GM19397 (cell line): ENCODE measurements at regions not wholly inside any gene's neighbourhood (a gene's known extent, or its start where the extent isn't known, plus 50 kb on each side); places are given as distances from the start of the nearest gene placed in this dataset.

Experiments
- ATAC-seq: cut with Tn5 transposase; IDR thresholded peaks from one replicate; pipeline ENCODE4 v1.9.1; 2021; ENCODE audit warnings: mild to moderate bottlenecking, moderate library complexity; ENCODE audit not compliant: unreplicated experiment

- ATAC-seq = no peak
Observed at GRCh38 chr18:5646739-5647138, 102.9 kb upstream of the EPB41L3 start.

- no peak for ATAC-seq
Observed at GRCh38 chr18:5643288-5643687, 99.5 kb upstream of the EPB41L3 start.

GRCh38 chr18:5640939-5641338 lies 97.1 kb upstream of the EPB41L3 start:
- ATAC-seq = no peak

DNA sequence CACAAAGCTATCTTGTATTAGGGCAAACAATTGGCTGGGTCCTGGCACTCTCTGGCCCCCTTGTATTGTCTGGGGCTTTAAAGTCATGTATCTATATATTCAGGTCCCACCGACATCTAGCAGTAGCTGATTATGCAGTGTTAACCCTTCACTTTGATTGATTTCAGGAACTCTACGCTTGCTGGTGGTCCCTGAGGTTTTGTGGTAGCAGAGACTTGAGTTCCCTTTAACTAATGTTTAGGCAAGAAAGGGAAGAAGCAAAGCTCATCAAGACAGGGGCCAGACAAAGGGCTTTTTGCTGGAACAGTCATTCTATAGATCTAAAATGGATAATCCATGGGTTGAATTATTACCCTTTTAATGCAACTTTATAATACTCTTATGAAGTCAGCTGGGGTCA lies 95.3 kb upstream of the EPB41L3 start:
- no peak for ATAC-seq

DNA sequence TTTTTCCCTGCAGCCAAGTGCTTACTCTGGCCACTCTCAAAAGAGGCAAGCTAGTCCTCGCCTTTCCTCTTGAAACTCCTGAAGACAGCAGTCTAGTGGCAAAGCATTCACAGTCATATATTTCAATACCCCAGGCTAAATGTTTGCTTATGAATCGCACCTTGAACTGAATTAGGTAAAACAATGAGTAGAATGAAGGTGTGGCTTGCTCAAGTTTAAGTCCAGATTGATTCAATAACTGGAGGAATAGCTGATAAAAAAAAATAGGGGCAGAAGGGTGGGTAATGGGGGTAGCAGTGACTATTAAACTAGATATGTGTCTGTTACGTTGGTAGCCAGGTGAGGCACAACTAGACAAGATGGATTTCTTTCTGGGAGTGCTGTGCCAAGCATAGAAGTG lies 88.2 kb upstream of the EPB41L3 start:
- no peak for ATAC-seq

- ATAC-seq = no peak
Observed at GRCh38 chr18:5630900-5631413, 87.2 kb upstream of the EPB41L3 start.

DNA sequence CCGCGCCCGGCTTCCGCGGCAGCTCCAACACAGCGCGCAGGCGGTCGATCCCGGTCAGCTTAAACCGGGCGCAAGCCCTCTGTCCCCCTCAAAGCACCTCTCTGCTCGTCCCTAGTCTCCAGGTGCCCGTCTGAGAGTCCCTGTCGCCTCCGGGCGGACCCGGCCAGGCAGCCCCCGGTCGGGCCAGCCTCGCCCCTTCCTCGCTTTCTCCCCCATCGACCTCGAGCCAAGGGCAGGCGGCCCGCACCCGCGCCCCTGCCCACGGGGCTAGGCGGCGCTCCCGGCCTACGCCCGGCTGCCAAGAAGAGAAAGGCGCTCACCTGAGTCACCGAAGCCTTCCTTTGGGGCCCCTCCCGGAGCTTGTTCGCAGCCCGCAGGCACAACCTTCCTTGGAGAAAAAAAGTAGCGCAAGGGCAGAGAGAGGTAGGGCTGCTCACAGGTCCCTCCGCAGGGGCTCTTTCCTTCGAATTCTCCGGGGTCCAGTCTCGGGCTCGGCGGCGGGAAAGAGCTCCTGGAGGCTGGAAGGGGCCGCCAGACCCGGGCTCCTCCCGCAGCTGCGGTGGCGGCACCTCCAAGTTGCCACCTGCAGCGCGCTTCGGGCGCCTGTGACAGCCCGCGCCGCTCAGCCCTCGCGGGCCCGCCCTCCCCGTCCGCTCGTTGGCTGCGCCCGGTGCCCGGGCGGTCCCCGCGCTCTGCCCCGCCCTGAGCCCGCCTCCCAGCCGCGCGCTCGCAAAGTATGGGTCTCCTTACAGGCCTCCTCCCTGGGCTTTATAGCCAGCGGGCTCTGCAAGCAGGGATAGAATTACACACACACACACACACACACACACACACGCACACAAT lies 86.5 kb upstream of the EPB41L3 start:
- peak; percentile 79 for ATAC-seq

DNA sequence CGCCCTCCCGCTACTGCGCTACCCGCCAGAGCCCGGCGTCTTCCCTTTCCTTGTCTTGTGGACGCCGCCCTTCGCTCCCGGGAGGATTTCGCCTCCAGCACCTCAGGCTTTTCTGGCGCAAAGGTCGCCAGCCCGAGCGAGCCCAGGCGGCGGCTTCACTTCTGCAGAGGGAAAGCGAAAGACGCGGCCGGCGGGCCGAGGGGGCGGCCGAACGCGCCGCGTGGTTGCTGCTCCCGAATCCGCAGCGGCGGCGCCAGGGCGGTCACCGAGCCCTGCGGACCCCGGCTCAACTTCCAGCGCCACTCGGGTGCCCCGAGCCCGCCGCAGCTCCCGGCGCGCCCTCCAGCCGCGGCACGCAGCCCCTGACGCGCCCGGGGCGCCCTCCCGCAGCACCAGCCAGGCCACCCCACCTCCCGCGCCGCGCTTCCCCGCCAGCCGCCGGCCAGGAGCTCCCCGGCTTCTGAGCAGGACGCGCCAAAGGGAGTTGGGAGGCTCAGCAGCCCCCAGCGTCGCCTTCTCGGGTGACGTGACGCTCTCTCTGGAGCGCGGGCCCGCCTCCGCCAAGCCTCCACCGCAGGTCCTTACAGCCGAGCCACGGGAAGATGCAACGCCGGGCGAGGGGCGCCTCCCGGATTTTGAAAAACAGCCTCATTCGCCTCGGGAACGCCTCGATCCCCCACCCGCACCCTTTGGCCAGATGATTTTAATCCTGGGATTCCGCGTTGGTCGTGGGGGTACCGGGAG lies 84.9 kb upstream of the EPB41L3 start:
- ATAC-seq = no peak

GRCh38 chr18:5627776-5628511 lies 84.1 kb upstream of the EPB41L3 start:
- no peak for ATAC-seq

GRCh38 chr18:5626130-5626880 lies 82.5 kb upstream of the EPB41L3 start:
- no peak for ATAC-seq

DNA sequence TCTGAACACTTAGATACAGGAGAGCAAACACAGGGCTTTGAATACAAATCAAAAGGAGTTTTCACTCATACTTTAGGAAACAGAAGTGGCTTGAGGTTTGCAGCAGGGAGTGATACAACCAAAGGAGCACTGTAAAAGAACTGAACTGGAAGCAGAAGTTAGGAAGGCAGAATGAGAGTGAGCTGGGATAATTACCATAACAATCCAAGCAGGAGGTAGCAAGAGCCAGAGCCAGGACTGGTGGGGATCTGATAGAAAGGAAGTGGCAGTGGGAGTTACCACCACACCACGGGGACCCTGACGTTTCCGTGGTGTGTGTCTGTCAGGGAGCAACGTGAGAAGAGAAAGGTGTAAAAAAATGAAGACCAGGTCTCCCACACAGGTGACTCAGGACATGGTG lies 81.3 kb upstream of the EPB41L3 start:
- no peak for ATAC-seq

GRCh38 chr18:5622905-5623304 lies 79.1 kb upstream of the EPB41L3 start:
- no peak for ATAC-seq

DNA sequence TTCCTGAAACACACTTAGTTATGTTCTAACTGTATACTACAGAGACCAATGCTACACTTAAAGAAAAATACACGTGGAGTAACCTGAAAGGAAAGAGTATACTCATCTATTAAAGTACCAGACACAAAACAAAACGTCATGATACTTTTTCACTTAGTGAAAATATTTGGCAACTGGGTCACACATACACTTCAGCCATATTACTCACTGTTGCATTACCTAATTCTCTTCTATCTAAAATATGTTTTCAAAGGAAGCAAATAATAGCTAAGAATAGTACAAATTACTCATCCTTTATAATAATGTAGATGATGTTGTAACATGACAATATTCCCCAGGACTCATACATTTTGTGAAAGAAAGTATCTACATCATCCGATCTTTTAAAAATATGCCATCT lies 76.5 kb upstream of the EPB41L3 start:
- ATAC-seq = no peak

DNA sequence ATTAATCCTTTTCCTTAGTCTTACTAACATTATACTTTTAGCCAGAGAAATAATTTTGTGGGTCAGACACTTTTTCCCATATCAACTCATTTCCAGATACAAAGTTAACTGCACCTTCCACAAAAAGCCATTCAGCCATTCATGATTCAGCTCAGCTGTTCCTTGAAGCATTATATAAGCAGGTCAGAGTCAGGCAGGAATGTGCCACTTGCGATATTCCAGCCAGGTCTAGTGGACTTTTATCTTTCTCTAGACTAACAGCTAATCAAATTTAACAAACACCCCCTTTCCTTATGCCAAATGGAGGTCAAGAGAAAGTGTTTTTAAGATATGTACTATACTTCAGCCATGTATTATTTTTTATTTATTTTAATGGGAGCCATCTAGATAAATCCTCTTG lies 75.6 kb upstream of the EPB41L3 start:
- ATAC-seq = no peak

DNA sequence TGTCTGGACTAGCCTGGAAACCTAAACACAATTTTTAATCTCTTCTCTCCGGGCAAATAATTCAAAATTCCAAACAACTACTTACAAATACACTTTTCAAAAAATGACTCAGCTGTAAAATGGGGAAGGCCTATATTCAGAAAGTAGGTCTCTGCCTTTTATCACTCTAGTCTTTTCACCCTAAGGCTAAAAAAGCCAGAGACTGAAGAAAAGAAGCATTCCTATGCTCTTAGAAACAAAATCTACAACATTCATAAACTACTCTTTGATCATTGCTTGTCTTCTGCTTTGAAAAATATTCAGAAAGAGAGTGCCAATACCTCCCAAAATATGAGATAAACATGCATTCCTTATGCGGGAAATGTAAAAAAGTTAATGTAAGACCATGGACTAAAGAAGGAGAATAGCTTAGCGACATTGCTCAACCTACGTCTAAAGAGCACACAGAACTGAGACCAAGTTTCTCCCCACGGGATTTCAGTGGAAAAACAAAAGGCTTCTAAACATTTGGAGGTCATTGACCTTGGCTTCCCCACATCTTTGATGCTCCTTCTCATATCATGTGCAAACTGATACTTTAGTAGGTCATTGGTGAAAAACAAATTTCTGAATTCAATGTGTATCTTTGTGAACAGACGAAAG lies 74.4 kb upstream of the EPB41L3 start:
- ATAC-seq = no peak

DNA sequence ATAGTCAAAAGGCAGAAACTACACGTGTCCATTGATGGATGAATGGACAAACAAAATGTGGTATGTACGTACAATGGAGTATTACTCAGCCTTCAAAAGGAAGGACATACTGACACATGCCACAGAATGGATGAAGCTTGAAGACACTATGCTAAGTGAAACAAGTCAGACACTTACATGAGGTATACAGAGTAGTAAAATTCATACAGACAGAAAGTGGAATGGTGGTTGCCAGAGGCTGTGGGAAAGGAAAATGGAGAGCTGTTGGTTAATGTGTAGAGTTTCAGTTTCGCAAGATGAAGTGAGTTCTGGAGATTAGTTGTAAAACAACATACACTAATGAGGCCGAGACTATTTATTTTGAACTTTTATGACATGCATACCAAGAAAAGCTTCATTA lies 67.4 kb upstream of the EPB41L3 start:
- ATAC-seq = no peak

DNA sequence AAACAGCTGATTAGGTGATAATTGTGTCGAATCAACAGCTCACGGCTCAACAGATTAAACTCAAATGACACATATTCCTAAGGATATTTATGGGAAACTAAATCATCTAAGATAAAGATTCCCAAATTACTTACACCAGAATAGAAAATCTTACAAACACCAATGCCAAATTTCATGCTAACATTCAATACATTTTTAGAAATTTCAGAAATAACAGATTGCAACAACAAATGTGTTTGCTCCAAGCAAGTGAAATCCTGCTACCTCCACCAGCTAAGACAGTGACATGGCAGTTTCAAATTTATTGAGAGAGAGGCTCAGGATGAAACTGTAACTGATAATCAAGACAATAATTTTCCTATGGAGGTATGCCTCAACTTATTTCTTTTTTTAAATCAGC lies 65.0 kb upstream of the EPB41L3 start:
- ATAC-seq = no peak

GRCh38 chr18:5606951-5607350 lies 63.2 kb upstream of the EPB41L3 start:
- no peak for ATAC-seq

GRCh38 chr18:5604778-5605177 lies 61.0 kb upstream of the EPB41L3 start:
- ATAC-seq = no peak

GRCh38 chr18:5603153-5603552 lies 59.4 kb upstream of the EPB41L3 start:
- no peak for ATAC-seq
